Cardiac muscle cell (in vitro differentiated cells and primary cell): ENCODE measurements at regions not wholly inside any gene's neighbourhood (a gene's known extent, or its start where the extent isn't known, plus 50 kb on each side); places are given as distances from the start of the nearest gene placed in this dataset.

Experiments used
- DNase-seq, 2 donors: peaks; one replicate each; pipeline versions ENCODE4 v3.0.0 to v3.0.0-alpha.2; 2010 to 2017; ENCODE audit warnings: low read depth in 1 of 2, low spot score in 1 of 2
- H3K27ac ChIP-seq: fragments of 200-600 bp; sonication (generic); 2 replicates; pipeline ENCODE4 v1.5.1; 2016
- H3K27me3 ChIP-seq: fragments of 200-600 bp; sonication (generic); 2 replicates; pipeline ENCODE4 v1.6.0; 2016; ENCODE audit warnings: control low read depth
- H3K36me3 ChIP-seq: fragments of 200-600 bp; sonication (generic); 2 replicates; pipeline ENCODE4 v1.5.1; 2016; ENCODE audit warnings: control low read depth
- H3K4me1 ChIP-seq: fragments of 200-600 bp; sonication (generic); 2 replicates; pipeline ENCODE4 v1.8.1; 2017; ENCODE audit warnings: low read depth, mild to moderate bottlenecking, mixed run types
- H3K4me3 ChIP-seq: fragments of 200-600 bp; sonication (generic); 2 replicates; pipeline ENCODE4 v1.5.1; 2016; ENCODE audit warnings: mild to moderate bottlenecking
- H3K9me3 ChIP-seq: fragments of 200-600 bp; sonication (generic); 2 replicates; pipeline ENCODE4 v1.5.1; 2017; ENCODE audit warnings: low read depth, mild to moderate bottlenecking, control low read depth
- TF ChIP-seq, protein P1 (sequence below): IDR thresholded peaks from 2 replicates; pipeline ENCODE4 v1.5.1; 2012; ENCODE audit warnings: low read depth, mild to moderate bottlenecking, low read length

DNA sequence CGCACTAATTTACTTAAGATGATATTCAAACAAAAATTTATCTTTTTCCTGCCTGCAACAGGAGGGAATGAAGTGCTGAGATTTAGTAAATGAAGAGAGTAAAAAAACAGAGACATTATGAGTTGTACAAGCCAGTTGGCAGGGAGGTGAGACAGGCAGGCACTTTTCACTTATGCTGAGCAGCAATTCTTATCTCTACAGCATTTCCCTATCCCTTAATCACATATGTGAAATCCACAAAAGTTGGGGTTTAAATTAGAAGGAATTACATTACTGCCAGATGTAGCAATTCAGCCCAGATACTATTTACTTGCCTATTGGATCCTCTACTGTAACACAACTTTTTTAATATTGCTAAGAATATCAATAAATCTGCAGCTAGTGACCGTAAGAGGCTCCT is 314.2 kb upstream of the LRP1B start:
- no peaks in the 10 kb centered on the region for H3K36me3 ChIP-seq
- H3K4me1 ChIP-seq = no peaks in the 10 kb centered on the region
- TF ChIP-seq, protein P1, sequence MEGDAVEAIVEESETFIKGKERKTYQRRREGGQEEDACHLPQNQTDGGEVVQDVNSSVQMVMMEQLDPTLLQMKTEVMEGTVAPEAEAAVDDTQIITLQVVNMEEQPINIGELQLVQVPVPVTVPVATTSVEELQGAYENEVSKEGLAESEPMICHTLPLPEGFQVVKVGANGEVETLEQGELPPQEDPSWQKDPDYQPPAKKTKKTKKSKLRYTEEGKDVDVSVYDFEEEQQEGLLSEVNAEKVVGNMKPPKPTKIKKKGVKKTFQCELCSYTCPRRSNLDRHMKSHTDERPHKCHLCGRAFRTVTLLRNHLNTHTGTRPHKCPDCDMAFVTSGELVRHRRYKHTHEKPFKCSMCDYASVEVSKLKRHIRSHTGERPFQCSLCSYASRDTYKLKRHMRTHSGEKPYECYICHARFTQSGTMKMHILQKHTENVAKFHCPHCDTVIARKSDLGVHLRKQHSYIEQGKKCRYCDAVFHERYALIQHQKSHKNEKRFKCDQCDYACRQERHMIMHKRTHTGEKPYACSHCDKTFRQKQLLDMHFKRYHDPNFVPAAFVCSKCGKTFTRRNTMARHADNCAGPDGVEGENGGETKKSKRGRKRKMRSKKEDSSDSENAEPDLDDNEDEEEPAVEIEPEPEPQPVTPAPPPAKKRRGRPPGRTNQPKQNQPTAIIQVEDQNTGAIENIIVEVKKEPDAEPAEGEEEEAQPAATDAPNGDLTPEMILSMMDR = no peak
- H3K27me3 ChIP-seq = no peaks in the 10 kb centered on the region
- H3K27ac ChIP-seq = no peak overlapping the region
- DNase-seq = no peak
- no peaks in the 10 kb centered on the region for H3K9me3 ChIP-seq
- H3K4me3 ChIP-seq = no peak overlapping the region

DNA sequence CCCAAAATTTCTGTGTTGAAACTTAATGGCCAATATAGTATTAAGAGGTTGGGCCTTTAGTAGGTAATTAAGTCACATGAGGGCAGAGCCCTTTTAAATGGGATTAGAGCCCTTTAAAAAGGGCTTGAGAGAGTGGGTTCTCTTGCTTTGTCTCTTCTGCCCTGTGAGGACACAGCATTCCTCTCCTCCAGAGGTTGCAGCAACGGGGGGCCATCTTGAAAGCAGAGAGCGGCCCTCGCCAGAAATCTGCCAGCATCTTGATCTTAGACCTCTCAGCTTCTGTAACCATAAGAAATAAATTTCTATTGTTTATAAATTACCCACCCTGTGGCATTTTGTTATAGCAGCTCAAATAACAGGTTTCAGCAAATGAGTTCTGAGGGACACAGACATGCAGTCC is 305.0 kb upstream of the LRP1B start:
- TF ChIP-seq, protein P1 = no peak
- no peak overlapping the region for H3K27ac ChIP-seq
- no peaks in the 10 kb centered on the region for H3K36me3 ChIP-seq
- no peak for DNase-seq
- no peak overlapping the region for H3K4me3 ChIP-seq
- no peaks in the 10 kb centered on the region for H3K9me3 ChIP-seq
- no peaks in the 10 kb centered on the region for H3K4me1 ChIP-seq
- H3K27me3 ChIP-seq = no peaks in the 10 kb centered on the region

DNA sequence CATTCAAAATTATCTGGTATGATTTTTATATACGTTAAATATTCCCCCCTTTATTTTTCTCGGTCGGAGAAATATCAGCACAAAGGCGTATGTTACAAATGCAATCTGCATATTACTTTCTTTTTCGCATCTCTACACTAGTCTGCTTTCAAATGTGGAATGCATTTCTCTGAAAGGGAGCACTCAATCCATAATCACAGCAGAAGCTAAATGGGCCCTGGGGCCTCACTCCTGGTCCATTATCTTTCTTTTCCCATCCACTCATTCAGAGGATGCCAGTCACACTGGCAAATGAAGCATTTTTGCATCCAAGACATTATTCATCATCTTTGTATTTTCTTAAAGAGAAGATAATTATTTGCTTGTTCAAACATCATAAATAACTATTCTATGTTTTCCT is 295.2 kb upstream of the LRP1B start:
- Histone ChIP-seq H3K4me3 (no peak overlapping the region), H3K4me1 (no peaks in the 10 kb centered on the region), H3K27me3 (no peaks in the 10 kb centered on the region), H3K9me3 (no peaks in the 10 kb centered on the region), H3K27ac (no peak overlapping the region), H3K36me3 (no peaks in the 10 kb centered on the region)
- no peak for DNase-seq
- TF ChIP-seq, protein P1 = no peak

DNA sequence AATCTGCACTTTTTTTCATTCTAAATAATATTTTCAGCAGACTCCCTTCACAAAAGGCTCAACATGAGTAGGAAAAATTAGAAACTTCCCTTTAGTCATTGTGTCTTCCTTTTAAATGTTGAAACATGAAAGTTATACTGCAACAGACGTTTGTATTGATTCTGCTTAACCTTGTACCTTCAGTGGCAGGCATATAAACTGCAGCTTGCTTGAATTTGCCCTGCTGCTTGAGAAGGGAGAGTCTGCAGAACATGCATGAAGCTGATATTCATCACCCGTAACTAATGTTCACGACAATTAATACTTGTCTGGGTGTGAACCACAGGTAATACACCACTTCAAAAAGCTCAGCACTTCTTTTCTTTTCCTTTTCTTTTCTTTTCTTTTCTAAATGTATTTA is 294.7 kb upstream of the LRP1B start:
- no peaks in the 10 kb centered on the region for H3K36me3 ChIP-seq
- no peaks in the 10 kb centered on the region for H3K9me3 ChIP-seq
- DNase-seq = no peak
- H3K27ac ChIP-seq = no peak overlapping the region
- H3K4me1 ChIP-seq = no peaks in the 10 kb centered on the region
- no peaks in the 10 kb centered on the region for H3K27me3 ChIP-seq
- TF ChIP-seq, protein P1 = no peak
- H3K4me3 ChIP-seq = no peak overlapping the region

DNA sequence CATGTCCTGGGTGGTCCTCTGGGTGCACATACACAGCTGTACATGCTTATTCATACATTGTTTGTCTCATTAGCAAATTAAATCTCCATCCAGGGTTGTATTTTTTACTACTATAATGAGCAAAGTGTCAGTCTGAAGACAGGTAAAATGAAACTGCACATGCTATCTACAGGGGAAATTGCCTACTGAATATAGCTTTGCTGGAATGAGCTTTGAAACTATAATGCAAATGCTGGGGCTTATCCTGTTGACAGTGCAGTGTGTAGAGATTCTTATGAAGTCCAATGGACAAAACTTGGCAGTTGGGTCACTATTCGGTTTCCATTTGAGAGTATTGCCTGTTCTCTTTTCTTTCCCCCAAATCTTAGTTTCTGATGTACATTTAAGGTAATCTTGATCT is 292.8 kb upstream of the LRP1B start:
- DNase-seq = no peak
- H3K27me3 ChIP-seq = no peaks in the 10 kb centered on the region
- no peak overlapping the region for H3K27ac ChIP-seq
- H3K36me3 ChIP-seq = no peaks in the 10 kb centered on the region
- no peaks in the 10 kb centered on the region for H3K9me3 ChIP-seq
- TF ChIP-seq, protein P1 = no peak
- H3K4me1 ChIP-seq = no peaks in the 10 kb centered on the region
- no peak overlapping the region for H3K4me3 ChIP-seq

DNA sequence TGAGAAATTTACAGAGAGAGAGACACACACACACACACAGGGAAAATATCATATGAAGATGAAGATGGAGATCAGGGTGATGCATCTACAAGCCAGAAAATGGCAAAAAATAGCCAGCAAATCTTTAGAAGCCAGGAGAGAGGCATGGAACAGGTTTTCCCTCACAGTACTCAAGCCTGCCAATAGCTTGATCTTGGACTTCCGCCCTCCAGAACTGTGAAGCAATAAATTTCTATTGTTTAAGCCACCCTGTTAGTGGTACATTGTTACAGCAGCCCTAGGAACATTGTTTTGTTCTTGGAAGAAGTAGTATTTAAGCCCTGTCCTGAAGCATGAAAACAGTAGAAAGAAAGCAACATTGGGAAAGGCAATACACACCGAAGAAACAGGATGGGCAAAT is 292.0 kb upstream of the LRP1B start:
- H3K27me3 ChIP-seq = no peaks in the 10 kb centered on the region
- no peaks in the 10 kb centered on the region for H3K36me3 ChIP-seq
- no peaks in the 10 kb centered on the region for H3K9me3 ChIP-seq
- H3K4me3 ChIP-seq = no peak overlapping the region
- no peaks in the 10 kb centered on the region for H3K4me1 ChIP-seq
- H3K27ac ChIP-seq = no peak overlapping the region
- no peak for DNase-seq
- TF ChIP-seq, protein P1 = no peak
